ENCODE measurements at regions not wholly inside any gene's neighbourhood (a gene's known extent, or its start where the extent isn't known, plus 50 kb on each side); places are given as distances from the start of the nearest gene placed in this dataset.

- Mint-ChIP-seq H3K36me3 (peaks cover 3% of the 10 kb centered on the region), H3K9me3 (peaks cover 19% of the 10 kb centered on the region), H3K27ac (no peak overlapping the region), H3K4me3 (no peak overlapping the region), H3K4me1 (peaks cover 10% of the 10 kb centered on the region), H3K27me3 (ENCODE audit: insufficient read depth, low read depth) (peaks cover 4% of the 10 kb centered on the region)
- no peak overlapping the region for H3K27ac ChIP-seq
- H3K4me1 ChIP-seq: no peaks in the 10 kb centered on the region
- H3K27me3 ChIP-seq: no peaks in the 10 kb centered on the region
- DNase-seq (ENCODE audit: low spot score): peak; percentile 34
- H2AFZ ChIP-seq (replicated peaks): peak overlapping the region; percentile 26
- no peak overlapping the region for H3K4me2 ChIP-seq
- no peak overlapping the region for H3K9ac ChIP-seq
- H3K36me3 ChIP-seq: no peaks in the 10 kb centered on the region
- H3K4me3 ChIP-seq: no peak overlapping the region
- H4K20me1 ChIP-seq (ENCODE audit: low read depth): no peaks in the 10 kb centered on the region
- no peaks in the 10 kb centered on the region for H3F3A ChIP-seq (ENCODE audit: low read depth)
- no peak for TF ChIP-seq EZH2phosphoT487 (IDR thresholded peaks at IDR 0.05)
- TF ChIP-seq CTCF (IDR thresholded peaks at IDR 0.05): peak; percentile 37
- no peak for TF ChIP-seq EZH2 (IDR thresholded peaks at IDR 0.05)
- H3K9me3 ChIP-seq (ENCODE audit: low read depth): peaks cover 9% of the 10 kb centered on the region
- H3K79me2 ChIP-seq (ENCODE audit: low read depth): no peaks in the 10 kb centered on the region
Measured at GRCh38 chr15:29364426-29365078, 94.9 kb upstream of the NSMCE3 start.

- Mint-ChIP-seq H3K27me3 (ENCODE audit: insufficient read depth, low read depth) (peaks cover 4% of the 10 kb centered on the region), H3K4me3 (no peak overlapping the region), H3K36me3 (no peaks in the 10 kb centered on the region), H3K27ac (no peak overlapping the region), H3K9me3 (peaks cover 3% of the 10 kb centered on the region), H3K4me1 (peaks cover 16% of the 10 kb centered on the region)
- DNase-seq (ENCODE audit: low spot score): no peak
- no peaks in the 10 kb centered on the region for H3K79me2 ChIP-seq (ENCODE audit: low read depth)
- H3K36me3 ChIP-seq: no peaks in the 10 kb centered on the region
- no peak overlapping the region for H3K4me3 ChIP-seq
- no peaks in the 10 kb centered on the region for H4K20me1 ChIP-seq (ENCODE audit: low read depth)
- no peak overlapping the region for H3K9ac ChIP-seq
- H3K4me1 ChIP-seq: no peaks in the 10 kb centered on the region
- H3F3A ChIP-seq (ENCODE audit: low read depth): no peaks in the 10 kb centered on the region
- no peak overlapping the region for H2AFZ ChIP-seq (replicated peaks)
- no peaks in the 10 kb centered on the region for H3K9me3 ChIP-seq (ENCODE audit: low read depth)
- no peaks in the 10 kb centered on the region for H3K27me3 ChIP-seq
- H3K27ac ChIP-seq: no peak overlapping the region
- no peak for TF ChIP-seq CTCF (IDR thresholded peaks at IDR 0.05)
- TF ChIP-seq EZH2 (IDR thresholded peaks at IDR 0.05): no peak
- TF ChIP-seq EZH2phosphoT487 (IDR thresholded peaks at IDR 0.05): no peak
- H3K4me2 ChIP-seq: no peak overlapping the region
Measured at GRCh38 chr15:29361560-29361959, 91.9 kb upstream of the NSMCE3 start.

GRCh38 chr15:29360152-29360551 is 90.5 kb upstream of the NSMCE3 start:
- Histone ChIP-seq H2AFZ (replicated peaks) (no peak overlapping the region), H4K20me1 (ENCODE audit: low read depth) (no peaks in the 10 kb centered on the region), H3K36me3 (no peaks in the 10 kb centered on the region), H3K79me2 (ENCODE audit: low read depth) (no peaks in the 10 kb centered on the region), H3K27me3 (no peaks in the 10 kb centered on the region), H3F3A (ENCODE audit: low read depth) (no peaks in the 10 kb centered on the region), H3K4me1 (no peaks in the 10 kb centered on the region), H3K4me3 (no peak overlapping the region), H3K9me3 (ENCODE audit: low read depth) (no peaks in the 10 kb centered on the region), H3K9ac (no peak overlapping the region), H3K27ac (no peak overlapping the region), H3K4me2 (no peak overlapping the region)
- no peak for DNase-seq (ENCODE audit: low spot score)
- peaks cover 17% of the 10 kb centered on the region for H3K4me1 Mint-ChIP-seq
- H3K27ac Mint-ChIP-seq: no peak overlapping the region
- H3K9me3 Mint-ChIP-seq: no peaks in the 10 kb centered on the region
- peaks cover 4% of the 10 kb centered on the region for H3K27me3 Mint-ChIP-seq (ENCODE audit: insufficient read depth, low read depth)
- TF ChIP-seq EZH2phosphoT487 (IDR thresholded peaks at IDR 0.05) (no peak), EZH2 (IDR thresholded peaks at IDR 0.05) (no peak), CTCF (IDR thresholded peaks at IDR 0.05) (no peak)
- no peaks in the 10 kb centered on the region for H3K36me3 Mint-ChIP-seq
- no peak overlapping the region for H3K4me3 Mint-ChIP-seq
